NB4 (cell line): ENCODE measurements at regions not wholly inside any gene's neighbourhood (a gene's known extent, or its start where the extent isn't known, plus 50 kb on each side); places are given as distances from the start of the nearest gene placed in this dataset.

Source experiments
- MYC ChIP-seq: IDR thresholded peaks from 2 replicates; pipeline ENCODE4 v1.6.1; 2011; ENCODE audit warnings: low read depth, low read length
- POLR2A ChIP-seq: IDR thresholded peaks from 2 replicates; pipeline ENCODE4 v1.6.1; 2011; ENCODE audit warnings: mild to moderate bottlenecking; ENCODE audit not compliant: insufficient read length; ENCODE audit errors: extremely low read depth
- TF ChIP-seq, protein P1 (sequence below): IDR thresholded peaks from one replicate; pipeline ENCODE4 v1.5.1; 2012; ENCODE audit warnings: low read depth, low read length
- TF ChIP-seq, protein P2 (sequence below): IDR thresholded peaks from 2 replicates; pipeline ENCODE4 v1.6.1; 2011; ENCODE audit warnings: low read depth, low read length

DNA sequence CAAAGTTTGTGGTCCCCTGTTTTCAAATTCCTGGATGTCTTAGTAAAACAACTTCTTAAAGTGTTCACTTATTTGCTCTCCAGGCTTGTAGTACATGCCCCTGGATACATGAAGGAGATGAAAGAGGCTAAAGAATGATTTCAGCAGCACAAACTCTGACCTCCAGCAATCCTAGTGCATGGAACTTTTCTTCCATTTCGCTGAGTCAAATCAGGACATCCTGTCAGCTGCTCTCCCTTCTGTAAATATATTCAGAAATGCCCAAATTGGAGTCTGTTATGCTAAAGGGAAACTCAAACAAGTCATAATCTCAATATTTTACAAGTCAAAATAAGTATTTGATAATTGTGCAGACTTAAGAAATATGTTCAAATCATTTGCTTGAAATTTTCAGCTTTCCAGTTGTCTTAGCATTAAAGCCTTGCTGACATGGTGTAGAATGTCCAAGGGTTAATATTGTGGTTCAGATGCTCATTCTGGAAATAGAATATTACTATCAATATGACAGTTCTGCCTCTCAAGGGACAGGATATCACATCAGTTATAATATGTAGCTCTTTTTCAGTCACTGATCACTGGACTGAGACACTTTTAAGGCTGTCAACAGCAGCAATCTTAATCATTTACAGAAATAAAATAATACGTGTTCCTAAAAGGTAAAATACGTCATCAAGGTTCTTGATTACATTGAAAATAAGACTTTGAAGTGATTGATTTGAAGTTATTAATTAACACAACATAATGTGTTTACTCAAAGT, 1157.3 kb downstream of the PLA2G4A start:
- TF ChIP-seq, protein P1, sequence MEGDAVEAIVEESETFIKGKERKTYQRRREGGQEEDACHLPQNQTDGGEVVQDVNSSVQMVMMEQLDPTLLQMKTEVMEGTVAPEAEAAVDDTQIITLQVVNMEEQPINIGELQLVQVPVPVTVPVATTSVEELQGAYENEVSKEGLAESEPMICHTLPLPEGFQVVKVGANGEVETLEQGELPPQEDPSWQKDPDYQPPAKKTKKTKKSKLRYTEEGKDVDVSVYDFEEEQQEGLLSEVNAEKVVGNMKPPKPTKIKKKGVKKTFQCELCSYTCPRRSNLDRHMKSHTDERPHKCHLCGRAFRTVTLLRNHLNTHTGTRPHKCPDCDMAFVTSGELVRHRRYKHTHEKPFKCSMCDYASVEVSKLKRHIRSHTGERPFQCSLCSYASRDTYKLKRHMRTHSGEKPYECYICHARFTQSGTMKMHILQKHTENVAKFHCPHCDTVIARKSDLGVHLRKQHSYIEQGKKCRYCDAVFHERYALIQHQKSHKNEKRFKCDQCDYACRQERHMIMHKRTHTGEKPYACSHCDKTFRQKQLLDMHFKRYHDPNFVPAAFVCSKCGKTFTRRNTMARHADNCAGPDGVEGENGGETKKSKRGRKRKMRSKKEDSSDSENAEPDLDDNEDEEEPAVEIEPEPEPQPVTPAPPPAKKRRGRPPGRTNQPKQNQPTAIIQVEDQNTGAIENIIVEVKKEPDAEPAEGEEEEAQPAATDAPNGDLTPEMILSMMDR: no peak
- TF ChIP-seq MYC: no peak
- TF ChIP-seq POLR2A: no peak
- TF ChIP-seq, protein P2, sequence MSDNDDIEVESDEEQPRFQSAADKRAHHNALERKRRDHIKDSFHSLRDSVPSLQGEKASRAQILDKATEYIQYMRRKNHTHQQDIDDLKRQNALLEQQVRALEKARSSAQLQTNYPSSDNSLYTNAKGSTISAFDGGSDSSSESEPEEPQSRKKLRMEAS: no peak
